CD4-positive, alpha-beta T cell treated with Interleukin-1 beta for 1 hour (primary cell): ENCODE measurements at regions not wholly inside any gene's neighbourhood (a gene's known extent, or its start where the extent isn't known, plus 50 kb on each side); places are given as distances from the start of the nearest gene placed in this dataset.

Source experiments
- DNase-seq, 2 donors: peaks; one replicate each; pipeline ENCODE4 v3.0.0-alpha.2; 2020 to 2022

DNA sequence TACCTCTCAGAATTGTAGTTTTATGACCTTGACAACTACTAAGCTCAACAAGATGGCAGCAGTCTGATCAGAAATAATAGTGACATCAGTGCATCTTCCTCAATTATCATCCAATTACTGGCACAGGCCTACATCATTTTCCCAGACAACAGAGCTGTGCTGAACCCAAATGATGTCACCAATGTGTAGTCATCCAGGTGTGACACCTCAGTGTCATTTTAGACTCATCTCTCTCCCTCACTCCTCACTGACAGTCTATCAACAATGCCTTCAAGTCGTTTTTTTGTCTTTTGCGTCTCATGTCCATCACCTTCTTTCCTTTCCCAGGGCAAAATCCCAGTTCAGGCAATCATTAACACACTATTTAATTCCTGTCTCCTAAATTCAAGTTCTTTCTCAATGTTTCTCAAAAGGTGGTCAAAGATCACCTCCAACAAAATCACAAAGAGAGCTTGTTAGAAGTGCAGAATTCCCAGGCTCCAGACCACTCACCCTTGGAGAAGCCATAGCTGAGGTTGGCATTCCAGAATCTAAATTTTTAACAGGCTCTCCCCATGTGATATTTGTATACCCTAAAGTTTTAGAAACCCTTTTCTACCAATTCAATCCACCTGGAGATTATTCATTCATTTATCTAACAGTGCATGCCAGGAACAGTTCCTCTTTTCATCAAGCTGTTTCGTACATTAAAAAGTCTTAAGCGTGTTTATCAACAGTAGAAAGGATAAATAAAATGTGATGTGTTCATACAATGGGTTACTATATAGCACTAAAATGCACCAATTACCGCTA is 125.3 kb upstream of the KLF7 start:
- DNase-seq = no peak

DNA sequence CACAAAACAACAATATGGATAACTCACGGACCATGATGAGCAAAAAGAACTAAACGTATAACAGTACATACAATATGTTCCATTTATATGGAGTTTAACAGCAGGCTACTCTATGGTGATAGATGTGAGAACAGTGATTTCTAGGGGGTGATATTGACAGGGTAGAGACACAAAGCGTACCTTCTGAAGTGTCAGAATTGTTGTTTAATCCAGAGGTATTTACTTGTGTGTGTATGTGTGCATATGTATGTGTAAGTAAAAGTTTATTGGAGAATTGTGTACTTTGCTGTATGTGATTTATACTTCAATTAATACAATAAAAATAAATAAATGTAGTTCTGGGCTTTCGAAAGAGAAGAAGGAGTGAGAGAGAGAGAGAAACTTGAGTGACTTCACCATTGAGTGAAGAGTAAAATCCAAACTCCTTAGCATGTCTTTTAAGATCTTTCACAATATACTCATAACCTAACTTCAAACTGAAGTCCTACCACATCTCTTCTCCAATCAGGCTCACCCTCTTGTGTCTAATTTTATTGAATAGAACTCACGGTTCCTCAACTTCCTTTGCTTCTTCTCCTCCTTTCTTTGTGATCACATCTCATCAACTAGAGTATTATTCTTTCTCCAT is 126.0 kb upstream of the KLF7 start:
- DNase-seq = no peak

DNA sequence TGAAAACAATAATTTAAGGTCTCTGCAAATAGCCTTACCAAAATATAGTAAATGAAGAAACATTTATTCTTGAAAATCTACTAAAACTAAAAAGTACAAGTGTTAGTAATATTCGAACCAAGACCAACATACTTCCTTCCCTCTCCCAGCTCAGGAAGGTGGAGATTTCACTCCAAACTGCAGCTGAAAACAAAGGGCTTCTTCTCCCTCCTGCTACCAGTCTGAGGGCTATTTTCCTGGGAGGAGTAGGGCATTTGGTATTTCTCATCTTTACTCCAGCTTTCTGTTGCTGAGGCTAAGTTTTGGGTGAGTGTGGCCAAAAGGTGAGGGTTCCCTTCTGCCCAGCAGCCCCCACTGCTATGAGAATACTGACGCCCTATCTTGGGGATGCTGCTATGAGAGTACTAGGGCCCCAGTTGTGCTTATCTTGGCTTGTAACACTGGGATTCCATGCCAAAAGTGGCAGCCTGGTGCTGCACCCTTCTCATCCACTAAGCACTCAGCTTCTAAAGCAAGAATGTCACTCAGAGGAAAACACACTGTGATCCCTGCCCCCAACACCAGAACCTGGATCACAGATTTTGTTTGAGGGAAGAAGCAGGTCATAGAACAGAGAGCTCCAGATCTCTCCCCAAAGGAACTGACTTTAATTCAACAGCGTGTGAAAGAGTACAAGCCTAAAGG is 130.7 kb upstream of the KLF7 start:
- DNase-seq = no peak

DNA sequence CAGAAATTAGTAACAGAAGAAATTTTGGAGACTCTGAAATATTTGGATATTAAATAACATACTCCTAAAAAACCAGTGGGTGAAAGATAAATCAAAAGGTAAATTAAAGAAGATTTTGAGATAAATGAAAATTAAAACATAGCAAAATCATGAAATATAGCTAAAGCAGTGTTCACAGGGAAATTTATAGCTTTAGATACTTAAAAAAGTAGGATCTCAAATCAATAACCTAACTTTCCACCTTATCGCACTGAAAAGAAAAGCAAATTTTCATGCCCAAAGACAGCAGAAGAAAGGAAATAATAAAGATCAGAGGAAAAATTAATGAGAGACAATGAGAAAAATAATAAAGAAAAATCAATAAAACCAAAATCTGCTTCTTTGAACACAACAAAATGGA is 135.1 kb upstream of the KLF7 start:
- no peak for DNase-seq

DNA sequence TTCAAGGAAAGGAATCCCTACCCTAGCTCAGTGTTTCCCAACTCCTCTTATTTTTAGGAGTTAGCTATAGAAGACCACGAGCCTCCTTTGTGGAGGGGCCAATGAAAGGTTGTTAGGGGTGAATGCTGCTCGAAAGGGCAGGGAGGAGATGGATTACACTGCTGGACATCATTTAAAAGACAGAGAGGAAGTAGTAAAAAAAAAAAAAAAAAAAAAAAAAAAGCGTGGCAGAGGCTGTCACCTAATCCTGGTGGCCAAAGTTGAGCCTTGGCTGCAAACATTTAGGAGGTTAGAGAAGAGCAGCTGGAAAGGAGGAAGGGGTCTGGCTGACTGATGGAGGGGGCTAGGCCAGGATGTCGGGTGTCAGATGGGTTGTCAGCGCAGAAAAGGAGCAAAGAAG is 139.0 kb upstream of the KLF7 start:
- DNase-seq = no peak

DNA sequence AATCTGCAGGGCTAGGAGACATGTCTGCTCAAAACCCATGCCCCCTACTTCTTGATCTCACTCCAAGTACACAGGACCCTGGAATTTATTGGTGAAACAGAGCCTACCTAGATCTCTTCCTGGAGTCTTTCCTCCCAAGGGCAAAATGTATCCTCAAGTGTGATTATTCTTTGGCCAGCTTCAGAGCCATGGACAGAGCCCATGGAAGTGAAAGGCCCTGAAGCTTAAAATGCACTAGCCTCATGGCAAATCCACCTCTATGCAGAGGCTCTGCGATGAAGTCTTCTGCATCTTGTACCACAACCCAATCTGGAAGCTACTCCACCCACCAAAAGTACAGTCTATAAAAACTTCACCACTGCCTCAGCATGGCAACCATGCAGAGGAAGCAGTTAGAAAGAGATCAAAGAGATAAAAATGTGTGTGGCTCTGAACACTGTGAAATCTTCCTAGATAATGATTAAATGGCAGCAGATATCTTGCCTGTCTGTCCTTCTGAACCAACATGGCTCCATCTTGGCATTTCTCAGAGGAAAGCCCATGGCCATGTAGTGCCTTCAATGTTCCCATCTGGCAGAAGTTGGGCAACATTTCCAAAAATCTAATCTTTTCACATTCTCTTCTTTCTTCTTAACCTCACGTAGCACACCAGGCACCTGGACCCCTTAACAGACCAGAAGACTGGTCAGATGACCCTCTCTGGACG is 142.9 kb upstream of the KLF7 start:
- DNase-seq = no peak

DNA sequence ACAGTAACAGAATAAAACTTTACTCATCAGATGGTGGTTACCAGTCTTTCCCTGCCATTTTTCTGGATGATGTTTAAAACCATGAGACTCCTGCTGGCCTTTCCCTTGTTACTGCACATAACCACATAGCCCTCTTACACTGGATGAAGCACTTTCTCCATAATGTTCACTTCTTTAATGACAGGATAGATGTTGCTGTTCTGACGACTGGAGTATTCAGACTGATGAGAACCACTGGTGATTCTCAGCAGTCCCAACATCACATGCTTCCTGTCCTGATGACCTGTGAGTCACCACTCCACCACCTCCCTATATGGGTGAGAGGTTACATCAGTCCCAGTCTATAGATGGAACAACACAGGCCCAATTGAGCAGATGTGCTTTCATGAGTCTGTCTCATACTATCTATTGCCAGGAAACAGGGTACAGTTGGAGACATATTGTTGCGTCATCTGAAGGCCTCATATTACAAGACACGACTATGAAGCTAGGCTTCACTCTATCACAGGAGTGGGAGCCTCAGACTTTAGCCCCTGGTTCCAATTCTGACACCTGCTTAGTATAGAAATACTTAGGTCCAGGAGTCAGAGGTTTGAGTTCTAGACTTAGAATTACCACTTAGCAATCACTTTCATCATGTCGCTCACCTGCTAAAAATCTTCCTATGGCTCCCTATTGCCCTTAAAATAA is 145.7 kb upstream of the KLF7 start:
- DNase-seq = peak in 1 of 2 donors; percentile 75

DNA sequence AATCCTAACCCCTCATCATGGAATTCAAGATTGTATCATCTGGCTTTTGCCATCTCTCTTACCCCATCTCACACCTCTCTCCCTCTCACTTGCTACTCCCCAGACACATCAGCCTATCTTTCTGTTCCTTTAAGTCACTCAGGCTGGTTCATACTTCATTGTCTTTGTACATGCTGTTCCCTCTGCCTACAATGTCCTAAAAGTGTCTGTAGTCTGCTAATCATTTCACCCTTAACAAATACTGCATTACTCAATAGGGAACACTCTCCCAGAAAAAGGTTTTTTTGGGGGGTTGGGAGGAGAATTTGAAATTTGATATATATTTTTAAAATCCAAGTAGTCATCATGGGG is 146.2 kb upstream of the KLF7 start:
- DNase-seq = no peak

DNA sequence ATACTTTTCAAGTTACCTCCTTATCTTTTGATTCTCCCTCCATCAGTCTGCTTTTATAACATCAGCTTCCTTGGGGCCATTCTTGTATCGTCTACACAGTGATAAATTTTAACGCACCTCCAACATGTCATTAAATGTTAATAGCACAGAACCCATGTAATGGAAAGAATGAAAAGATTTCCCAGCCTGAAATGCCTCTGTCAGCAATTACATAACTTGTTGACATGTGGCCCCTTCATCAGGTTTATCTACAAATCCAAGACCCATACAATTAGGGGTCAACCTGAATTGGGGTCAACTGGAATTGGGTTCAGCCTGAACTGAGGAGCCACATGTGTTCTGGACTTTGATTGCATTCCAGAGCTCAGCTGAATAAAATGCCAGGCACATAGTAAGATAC is 148.2 kb upstream of the KLF7 start:
- DNase-seq = no peak

DNA sequence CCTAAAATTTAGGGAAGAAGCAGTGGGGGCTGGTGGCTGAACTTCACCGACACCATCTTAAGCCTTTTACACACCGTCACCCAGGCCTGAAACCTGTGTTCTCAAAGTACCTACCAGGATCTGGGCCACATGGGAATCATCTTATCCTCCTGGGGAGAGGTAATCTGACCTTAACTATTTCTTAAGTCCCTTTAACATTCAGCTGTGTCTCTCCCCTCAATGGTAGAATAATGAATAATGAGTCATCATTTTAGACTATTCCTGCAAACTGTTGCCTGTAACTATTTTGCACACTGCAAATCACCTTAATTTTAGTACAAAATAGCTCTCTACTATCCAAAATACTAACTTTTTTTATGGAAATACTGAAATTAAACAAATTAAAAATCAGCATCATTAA is 149.4 kb upstream of the KLF7 start:
- no peak for DNase-seq

DNA sequence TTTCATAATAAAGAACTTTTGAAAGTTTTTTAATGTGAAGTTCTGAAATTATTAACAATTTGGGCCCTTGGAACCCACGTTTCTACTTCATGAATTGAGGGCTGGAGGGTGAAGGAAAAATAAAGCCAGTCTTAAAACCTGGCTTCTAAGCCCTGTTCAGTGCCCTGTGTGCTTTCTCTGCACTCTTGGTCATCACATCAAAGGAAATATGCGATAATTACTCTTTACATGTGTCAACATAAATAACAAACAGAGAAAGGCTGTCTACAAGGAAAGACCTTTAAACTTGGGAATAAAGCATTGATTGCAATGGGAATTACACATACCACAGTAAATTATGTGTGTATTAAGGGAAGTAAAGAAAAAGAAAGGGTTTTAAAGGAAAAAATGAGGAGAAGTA is 150.7 kb upstream of the KLF7 start:
- DNase-seq = no peak

DNA sequence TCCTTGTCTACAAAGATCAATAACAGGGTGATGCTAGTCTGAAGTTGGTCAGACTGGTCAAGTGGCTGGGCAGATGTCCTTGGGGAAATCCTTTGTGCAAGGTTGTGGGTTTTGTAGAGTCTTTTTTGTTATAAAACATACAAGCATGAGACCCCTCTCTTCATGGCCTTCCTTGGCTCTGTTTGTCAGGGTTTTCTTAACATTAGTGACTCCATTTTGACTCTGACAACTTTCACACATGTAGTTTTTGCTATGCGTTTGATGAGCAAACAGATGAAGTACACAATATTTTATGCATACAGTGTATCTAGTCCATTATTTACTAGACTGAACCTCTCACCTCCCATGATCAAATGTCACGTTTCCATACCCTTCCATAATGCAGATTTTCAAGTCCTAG is 151.2 kb upstream of the KLF7 start:
- no peak for DNase-seq

DNA sequence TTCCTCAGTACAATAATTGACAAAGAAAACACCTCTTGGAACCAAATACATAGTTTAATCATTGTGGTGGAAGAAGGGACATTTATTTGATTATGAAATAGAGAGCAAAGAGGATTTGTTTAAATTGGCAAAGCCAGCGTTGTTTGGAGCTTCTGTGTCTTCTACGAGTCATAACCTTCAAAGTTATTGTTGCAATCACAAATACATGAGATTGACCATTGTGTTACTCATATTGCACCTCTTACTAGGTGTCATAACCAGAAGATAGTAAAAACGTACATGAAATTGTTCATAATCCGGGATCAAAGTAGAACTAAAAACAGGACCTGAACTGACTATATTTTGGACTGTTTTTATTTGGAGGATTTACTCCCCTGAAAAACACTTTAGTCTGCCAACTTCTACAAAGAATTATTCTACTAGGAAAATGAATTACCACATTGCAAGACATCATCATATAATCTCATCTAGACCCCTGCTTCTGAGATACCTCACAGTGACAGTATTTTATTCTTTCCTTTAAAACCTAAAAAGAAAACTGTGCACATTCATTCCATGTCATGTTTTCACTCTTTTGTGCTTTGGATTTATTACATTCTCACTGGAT is 151.7 kb upstream of the KLF7 start:
- DNase-seq = no peak

DNA sequence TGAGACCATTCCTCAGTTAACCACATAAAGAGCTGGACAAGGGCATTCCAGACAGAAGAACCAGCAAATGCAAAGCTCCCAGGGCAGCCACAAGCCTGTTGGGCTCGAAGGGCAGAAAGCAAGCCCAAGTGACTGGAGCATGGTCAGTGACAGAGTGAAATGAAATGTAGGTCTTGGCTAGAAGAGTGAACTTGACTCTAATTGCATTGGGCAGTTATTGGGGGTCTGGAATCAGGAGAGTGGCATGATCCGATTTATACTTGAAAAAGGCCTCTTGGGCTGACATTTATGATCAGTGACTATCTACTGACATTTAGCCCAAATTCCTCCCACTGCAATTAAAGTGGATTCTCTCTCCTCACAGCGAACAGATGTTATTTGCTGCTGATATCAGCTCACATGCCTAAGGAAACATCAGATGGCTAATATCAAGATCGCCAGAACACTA is 152.5 kb upstream of the KLF7 start:
- DNase-seq = no peak

DNA sequence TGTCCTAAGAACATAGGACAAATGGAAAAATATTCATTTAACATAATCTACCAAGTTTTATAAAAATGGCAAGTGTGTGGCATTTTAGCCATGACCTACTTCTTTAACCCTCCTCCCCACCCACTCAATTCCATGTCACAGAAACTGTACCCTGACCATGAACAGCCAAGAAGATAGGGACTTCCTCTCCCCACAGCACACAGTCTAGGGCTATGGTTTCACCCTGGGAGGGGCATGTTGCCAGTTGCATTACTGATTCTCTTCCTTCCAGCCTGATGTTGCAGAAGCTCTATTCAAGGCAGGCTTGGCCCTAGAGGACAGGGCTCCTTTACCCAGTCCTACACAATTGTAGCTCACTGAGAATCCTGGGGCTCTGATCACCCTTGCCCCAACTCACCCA is 153.6 kb upstream of the KLF7 start:
- DNase-seq = no peak

DNA sequence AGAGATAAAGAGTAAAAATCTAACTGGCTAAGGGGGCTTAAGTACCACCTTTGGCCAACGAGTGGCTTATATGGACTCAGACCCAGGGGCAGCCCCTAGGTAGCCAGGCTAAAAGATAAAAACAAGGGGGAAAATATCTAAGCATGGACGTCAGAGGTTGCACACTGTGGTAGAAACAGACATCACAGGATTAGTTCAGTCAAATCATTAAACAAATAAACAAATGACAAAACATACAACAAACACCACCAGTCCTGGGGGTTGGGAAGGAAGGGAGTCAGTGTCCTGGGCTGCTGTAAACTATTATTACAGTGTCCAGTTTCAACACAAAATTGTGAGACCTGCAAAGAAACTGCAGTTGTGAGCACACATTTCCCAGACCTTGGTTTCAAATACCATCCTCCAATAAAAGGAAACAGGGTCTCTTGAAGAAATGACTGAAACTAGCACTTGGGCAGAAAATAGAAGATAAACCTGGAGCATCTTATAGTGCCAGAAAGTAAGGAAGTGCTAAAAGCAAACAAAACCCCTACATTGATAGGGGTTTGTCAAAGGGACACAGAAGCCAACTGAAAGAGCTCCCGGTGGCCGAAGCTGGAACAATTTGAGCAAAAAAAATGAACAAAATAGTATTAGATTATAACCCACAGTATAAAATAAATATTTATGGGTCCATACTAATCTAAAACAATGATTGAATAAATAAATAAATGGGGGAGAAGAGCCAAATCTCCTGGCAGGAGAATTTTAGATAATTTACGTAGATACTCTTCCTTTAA is 154.8 kb upstream of the KLF7 start:
- no peak for DNase-seq

DNA sequence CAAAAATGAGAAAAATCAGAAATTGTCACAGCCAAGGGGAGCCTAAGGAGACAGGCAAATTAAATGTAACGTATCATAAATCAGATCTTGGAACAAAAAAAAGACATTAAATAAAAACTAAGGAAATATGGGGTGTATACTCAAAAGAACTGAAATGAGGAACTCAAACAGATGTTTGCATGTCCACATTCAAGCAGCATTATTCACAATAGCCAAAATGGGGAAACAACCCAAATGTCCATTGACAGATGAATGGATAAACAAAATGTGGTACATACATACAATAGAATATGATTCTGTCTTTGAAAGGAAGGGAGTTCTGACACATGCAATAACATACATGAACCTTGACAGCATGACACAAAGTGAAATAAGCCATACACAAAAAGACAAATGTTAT is 155.8 kb upstream of the KLF7 start:
- no peak for DNase-seq

DNA sequence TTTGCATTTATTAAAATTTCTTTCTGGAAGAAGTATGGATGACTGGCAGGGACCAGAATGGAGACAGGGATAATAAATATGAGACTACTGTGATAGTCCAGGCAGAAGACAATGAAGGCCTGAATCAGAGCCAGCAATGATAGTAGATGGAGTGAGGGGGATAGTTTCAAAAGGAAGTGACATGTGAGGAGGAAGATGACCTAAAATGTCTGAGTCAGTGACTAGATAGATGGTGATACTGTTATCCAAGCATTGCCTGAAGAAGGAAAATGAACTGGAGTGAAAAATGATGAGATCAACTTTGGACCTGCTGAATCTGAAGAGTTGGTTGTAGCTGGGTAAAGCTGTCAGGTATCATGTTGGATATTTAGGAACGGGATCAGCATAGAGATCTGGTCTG is 158.3 kb upstream of the KLF7 start:
- DNase-seq = no peak

DNA sequence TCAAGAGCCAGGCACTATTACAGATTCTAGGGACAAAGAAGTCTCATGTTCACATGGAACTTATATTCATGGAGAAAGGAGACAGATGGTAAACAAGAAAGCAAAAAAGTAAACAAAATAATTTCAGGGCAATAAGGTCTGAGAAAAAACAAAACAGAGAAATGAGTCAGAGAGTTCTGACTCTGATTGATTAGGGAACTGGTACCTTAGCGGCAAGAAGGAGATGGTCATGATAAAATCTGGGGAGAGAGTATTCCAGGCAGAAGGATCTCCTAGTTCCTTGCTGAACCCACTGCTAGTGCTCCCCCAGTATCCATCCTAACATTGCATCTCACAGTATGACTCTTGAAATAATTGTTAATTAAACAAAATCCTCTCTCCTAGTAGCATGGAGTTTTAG is 161.8 kb upstream of the KLF7 start:
- no peak for DNase-seq

DNA sequence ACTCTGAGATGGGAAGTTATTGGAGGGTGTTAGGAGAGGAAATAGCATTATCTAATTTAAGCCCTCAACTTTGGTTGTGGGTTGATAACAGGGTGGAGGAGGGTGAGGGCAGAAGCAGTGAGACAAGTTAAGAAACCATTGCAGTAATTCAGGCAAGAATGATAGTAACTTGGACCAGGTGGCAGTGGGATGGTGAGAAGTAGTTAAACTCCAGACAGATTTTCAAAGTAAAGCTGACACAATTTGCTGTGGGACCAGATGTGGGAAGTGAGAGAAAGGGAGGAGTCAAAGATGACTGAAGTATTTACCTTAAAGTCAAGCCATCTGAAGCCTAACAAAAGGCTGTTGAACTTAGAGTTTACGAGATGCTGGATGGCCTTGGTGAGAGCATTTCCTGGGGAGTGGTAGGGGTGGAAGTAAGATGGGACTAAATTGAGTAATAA is 163.2 kb upstream of the KLF7 start:
- no peak for DNase-seq

DNA sequence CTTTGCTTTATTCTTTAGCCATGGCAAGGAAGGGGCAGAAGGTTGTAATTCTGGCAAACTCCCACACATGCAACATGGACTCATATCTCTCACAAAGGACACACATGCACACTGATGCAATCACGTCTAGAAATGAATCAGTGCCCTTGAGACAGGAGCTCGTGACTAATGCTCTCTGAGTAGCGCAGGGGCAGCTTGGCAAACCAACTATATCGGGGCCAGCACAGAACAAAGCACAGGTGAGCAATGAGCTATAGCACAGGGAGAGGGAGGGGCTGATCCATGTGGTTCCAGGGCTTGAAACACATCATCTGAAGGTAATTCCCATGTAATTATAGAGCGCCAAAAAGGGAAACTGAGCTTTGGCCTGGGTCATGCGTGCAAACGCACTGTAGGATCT is 165.2 kb upstream of the KLF7 start:
- no peak for DNase-seq

DNA sequence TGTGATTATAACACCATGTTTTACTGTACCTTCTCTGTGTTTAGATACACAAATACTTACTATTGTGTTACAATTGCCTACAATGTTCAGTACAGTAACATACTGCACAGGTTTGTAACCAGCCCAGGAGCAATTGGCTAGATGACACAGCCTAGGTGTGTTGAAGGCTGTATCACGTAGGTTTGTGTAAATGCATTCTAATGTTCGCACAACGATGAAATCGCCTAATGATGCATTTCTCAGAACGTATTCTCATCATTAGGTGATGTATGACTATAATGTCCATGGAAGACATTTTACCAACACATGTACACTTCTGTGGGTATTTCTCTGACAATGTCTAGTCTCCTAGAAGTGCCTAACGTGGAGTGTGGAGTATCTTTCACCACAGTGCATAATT is 165.9 kb upstream of the KLF7 start:
- no peak for DNase-seq
